ENCODE measurements at regions not wholly inside any gene's neighbourhood (a gene's known extent, or its start where the extent isn't known, plus 50 kb on each side); places are given as distances from the start of the nearest gene placed in this dataset.

- ATAC-seq (no peak), FAIRE-seq (no peak), DNase-seq (ENCODE audit: low read depth in 1 of 2, low spot score in 1 of 2) (peak in 1 of 2 experiments; percentile 0)
- Histone ChIP-seq H3K9me3 (no peaks in the 10 kb centered on the region), H3K4me2 (no peak overlapping the region), H3K27ac (no peak overlapping the region), H3K4me1 (no peaks in the 10 kb centered on the region), H3K4me3 (no peak overlapping the region)
- TF ChIP-seq HES2 (IDR thresholded peaks at IDR 0.05) (no peak), JUNB (IDR thresholded peaks at IDR 0.05) (no peak), FOXS1 (CRISPR knock-in tag; IDR thresholded peaks at IDR 0.05) (no peak), FOSL2 (IDR thresholded peaks at IDR 0.05) (no peak), FOSL2 (CRISPR knock-in tag; IDR thresholded peaks at IDR 0.05) (no peak), MYC (IDR thresholded peaks at IDR 0.05; ENCODE audit: borderline replicate concordance, low read length) (no peak), JUN (IDR thresholded peaks at IDR 0.05) (no peak), HOXA7 (CRISPR knock-in tag; IDR thresholded peaks at IDR 0.05) (no peak), KDM5A (IDR thresholded peaks at IDR 0.05) (no peak), RCOR1 (IDR thresholded peaks at IDR 0.05; ENCODE audit: low read depth, low read length) (no peak), KDM1A (IDR thresholded peaks at IDR 0.05; ENCODE audit: low read depth) (no peak), RNF2 (IDR thresholded peaks at IDR 0.05; ENCODE audit: borderline replicate concordance, low read depth) (no peak), RARB (CRISPR knock-in tag; IDR thresholded peaks at IDR 0.05) (no peak), NFE2L2 (conservative IDR thresholded peaks at IDR 0.05; ENCODE audit: low read length) (no peak), ZC3H11A (IDR thresholded peaks at IDR 0.05) (no peak), CHD4 (IDR thresholded peaks at IDR 0.05; ENCODE audit: borderline replicate concordance) (no peak), HDAC2 (IDR thresholded peaks at IDR 0.05) (no peak), ZSCAN20 (CRISPR knock-in tag; IDR thresholded peaks at IDR 0.05) (no peak)
- TF ChIP-seq, protein P1, sequence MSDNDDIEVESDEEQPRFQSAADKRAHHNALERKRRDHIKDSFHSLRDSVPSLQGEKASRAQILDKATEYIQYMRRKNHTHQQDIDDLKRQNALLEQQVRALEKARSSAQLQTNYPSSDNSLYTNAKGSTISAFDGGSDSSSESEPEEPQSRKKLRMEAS (IDR thresholded peaks at IDR 0.05), result no peak
- ChIA-PET CTCF (interaction anchor here (0.6 to 0.7 kb wide), 2 partner anchors 53 to 620 kb away, joined by 3 read pairs; no protein-coding TSS in a partner anchor), POLR2A (no interaction called here)
- WGBS (ENCODE audit: missing lambda C conversion rate), result 36% methylated on average over 15 of the region's 15 CpGs
Observed at GRCh38 chr17:21816592-21817567, 124.6 kb downstream of the KCNJ18 start.

DNA sequence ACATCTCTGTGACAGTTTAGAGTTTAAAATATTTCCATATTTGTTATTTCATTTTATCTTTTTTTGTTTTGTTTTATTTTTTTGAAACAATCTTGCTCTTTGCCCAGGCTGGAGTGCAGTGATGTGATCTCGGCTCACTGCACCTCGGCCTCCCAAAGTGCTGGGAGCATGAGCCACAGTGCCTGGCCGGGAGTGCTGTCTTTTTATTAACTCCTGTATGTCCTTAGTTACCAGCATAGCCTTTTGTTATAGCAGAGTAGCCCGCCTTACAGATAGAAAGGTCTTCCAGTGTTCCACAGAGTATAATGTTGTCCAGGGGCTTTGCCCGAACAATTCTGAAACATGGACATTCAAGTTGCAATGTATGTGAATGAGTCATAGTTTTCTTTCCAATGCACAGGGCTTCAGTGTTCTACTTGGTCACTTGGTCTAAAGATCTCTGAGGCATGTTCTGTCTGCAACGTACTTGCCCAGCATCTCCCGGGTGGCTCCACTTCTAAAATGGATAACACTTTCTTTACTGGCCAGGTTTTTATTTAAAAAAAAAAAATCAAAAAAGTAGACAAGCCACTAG, 125.6 kb downstream of the KCNJ18 start:
- CTCF ChIA-PET, result no interaction called here
- POLR2A ChIA-PET, result no interaction called here

GRCh38 chr17:21823090-21823489, 130.8 kb downstream of the KCNJ18 start:
- H3K4me3 ChIP-seq, result no peak overlapping the region
- POLR2A ChIA-PET, result no interaction called here
- no peaks in the 10 kb centered on the region for H3K4me1 ChIP-seq
- no peak for DNase-seq (ENCODE audit: low read depth in 1 of 2, low spot score in 1 of 2)
- no peak overlapping the region for H3K27ac ChIP-seq
- no peak; a peak in 1 of 6 replicates for ATAC-seq
- no peak overlapping the region for H3K4me2 ChIP-seq
- 3% methylated on average over 1 of the region's 1 CpG for WGBS (ENCODE audit: missing lambda C conversion rate)
- no peak for FAIRE-seq
- CTCF ChIA-PET, result no interaction called here
- no peaks in the 10 kb centered on the region for H3K9me3 ChIP-seq
- TF ChIP-seq ELK1 (IDR thresholded peaks at IDR 0.05; ENCODE audit: low read depth, low read length), result no peak
- TF ChIP-seq CBX8 (IDR thresholded peaks at IDR 0.05), result no peak
- TF ChIP-seq, protein P2, sequence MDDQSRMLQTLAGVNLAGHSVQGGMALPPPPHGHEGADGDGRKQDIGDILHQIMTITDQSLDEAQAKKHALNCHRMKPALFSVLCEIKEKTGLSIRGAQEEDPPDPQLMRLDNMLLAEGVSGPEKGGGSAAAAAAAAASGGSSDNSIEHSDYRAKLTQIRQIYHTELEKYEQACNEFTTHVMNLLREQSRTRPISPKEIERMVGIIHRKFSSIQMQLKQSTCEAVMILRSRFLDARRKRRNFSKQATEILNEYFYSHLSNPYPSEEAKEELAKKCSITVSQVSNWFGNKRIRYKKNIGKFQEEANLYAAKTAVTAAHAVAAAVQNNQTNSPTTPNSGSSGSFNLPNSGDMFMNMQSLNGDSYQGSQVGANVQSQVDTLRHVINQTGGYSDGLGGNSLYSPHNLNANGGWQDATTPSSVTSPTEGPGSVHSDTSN (IDR thresholded peaks at IDR 0.05), result no peak
- no peak for TF ChIP-seq CEBPB (IDR thresholded peaks at IDR 0.05)
- TF ChIP-seq, protein P3, sequence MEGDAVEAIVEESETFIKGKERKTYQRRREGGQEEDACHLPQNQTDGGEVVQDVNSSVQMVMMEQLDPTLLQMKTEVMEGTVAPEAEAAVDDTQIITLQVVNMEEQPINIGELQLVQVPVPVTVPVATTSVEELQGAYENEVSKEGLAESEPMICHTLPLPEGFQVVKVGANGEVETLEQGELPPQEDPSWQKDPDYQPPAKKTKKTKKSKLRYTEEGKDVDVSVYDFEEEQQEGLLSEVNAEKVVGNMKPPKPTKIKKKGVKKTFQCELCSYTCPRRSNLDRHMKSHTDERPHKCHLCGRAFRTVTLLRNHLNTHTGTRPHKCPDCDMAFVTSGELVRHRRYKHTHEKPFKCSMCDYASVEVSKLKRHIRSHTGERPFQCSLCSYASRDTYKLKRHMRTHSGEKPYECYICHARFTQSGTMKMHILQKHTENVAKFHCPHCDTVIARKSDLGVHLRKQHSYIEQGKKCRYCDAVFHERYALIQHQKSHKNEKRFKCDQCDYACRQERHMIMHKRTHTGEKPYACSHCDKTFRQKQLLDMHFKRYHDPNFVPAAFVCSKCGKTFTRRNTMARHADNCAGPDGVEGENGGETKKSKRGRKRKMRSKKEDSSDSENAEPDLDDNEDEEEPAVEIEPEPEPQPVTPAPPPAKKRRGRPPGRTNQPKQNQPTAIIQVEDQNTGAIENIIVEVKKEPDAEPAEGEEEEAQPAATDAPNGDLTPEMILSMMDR (IDR thresholded peaks at IDR 0.05), result no peak
- no peak for TF ChIP-seq RNF2 (IDR thresholded peaks at IDR 0.05; ENCODE audit: borderline replicate concordance, low read depth)
- no peak for TF ChIP-seq EHMT2 (IDR thresholded peaks at IDR 0.05; ENCODE audit: low read depth)
- no peak for TF ChIP-seq RAD21 (conservative IDR thresholded peaks at IDR 0.05 in 1 of 2, IDR thresholded peaks at IDR 0.05 in 1 of 2)
- no peak for TF ChIP-seq NFE2L2 (conservative IDR thresholded peaks at IDR 0.05; ENCODE audit: low read length)
- no peak for TF ChIP-seq GATA3 (IDR thresholded peaks at IDR 0.05; ENCODE audit: borderline replicate concordance)
- no peak for TF ChIP-seq PHF8 (IDR thresholded peaks at IDR 0.05; ENCODE audit: borderline replicate concordance, low read depth)

More for the DNA sequence above, 125.6 kb downstream of the KCNJ18 start:
- TF ChIP-seq FOSL2 (IDR thresholded peaks at IDR 0.05) (no peak), FOSL2 (CRISPR knock-in tag; IDR thresholded peaks at IDR 0.05) (peak; percentile 55; the same call in 1 of the 2 replicates), EP300 (IDR thresholded peaks at IDR 0.05) (no peak), HES2 (IDR thresholded peaks at IDR 0.05) (no peak)
- FAIRE-seq (no peak), DNase-seq (ENCODE audit: low read depth in 1 of 2, low spot score in 1 of 2) (peak in 1 of 2 experiments; percentile 2), ATAC-seq (no peak)
- Histone ChIP-seq H3K4me1 (no peaks in the 10 kb centered on the region), H3K4me2 (no peak overlapping the region), H3K27ac (no peak overlapping the region), H3K9me3 (no peaks in the 10 kb centered on the region), H3K4me3 (no peak overlapping the region)
- WGBS (ENCODE audit: missing lambda C conversion rate), result 27% methylated on average over 7 of the region's 7 CpGs
